Umbilical cord (tissue), 1 donor: ENCODE measurements at regions not wholly inside any gene's neighbourhood (a gene's known extent, or its start where the extent isn't known, plus 50 kb on each side); places are given as distances from the start of the nearest gene placed in this dataset.

ENCODE experiments used
- DNase-seq: peaks from one replicate; pipeline ENCODE4 v3.0.0-alpha.2; 2015; ENCODE audit warnings: low spot score

DNA sequence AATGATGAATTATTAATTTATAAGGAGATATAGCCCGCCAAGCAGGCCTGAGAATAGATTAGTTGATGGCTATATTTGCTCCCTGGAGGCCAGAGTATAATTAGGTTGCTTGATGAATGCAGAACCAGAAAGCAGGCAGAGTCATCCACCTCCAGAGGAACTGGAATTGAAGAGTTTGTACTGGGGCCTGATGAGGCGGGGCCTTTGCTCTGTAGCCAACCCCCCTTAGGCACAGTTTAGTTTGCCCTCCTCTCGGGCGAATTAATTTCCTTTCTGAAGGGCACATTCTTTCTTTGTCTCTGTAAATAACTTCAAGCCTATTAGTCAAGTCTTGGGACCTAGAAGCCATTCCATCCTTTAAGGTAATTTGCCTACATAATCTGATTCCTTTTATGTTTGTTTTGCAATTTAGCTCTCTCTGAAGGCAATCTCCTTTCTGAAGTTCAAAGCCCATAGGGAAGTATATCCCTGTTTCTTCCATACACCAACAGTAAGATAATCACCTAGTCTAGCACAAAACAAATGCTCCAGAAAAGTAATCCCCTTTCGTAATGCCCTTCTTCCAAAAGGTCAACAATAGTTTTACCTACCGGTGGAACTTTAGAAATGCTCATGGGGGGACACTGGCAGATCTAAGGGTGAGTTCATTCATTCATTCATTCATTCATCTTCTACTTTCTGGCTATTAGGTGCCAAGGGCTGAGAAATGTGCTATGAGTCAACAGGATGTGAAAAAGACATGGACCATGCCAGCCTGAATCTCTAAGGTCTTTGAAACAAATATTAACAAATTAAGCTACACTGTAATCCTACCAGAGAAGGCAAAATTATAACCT, 84.8 kb upstream of the NUDT4 start:
- DNase-seq, result no peak

DNA sequence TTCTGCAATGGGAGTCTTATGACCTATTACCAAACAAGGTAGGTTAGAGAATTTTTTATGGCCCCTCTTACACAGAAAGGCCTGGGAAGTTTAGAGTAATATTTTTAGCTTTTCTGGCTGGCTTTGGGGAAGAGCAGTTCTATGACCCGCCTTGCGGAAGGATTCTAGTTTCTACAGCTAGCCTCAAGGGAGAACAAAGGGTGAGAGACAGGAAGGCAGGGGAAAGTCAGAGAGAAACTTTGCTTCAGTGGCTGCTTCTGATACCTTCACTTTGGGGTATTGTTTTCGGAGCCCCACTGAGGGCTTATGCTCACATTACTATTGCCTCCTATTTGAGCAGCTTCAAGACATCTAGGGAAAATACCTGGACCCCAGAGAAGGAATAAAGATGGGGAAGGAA, 80.7 kb upstream of the NUDT4 start:
- DNase-seq, result peak; percentile 28

DNA sequence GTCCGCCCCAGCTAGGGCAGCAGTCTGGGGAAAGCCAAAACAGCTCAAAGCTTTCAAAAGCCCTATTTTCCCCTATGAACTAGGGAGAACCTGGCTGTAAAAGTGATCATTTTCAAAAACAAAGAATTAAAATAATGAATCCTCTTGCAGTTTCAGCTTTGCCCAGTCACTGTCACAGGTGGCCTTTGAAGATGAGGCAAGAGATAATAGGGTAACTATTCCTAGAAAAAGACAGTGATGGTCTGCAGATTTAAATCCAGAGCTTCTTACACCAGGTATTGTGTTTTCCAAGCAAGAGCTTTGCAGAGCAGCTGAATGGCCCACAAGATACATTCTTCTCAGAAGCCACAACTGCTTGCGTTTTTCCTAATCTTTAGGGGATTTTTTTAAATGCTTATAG, 80.2 kb upstream of the NUDT4 start:
- no peak for DNase-seq

DNA sequence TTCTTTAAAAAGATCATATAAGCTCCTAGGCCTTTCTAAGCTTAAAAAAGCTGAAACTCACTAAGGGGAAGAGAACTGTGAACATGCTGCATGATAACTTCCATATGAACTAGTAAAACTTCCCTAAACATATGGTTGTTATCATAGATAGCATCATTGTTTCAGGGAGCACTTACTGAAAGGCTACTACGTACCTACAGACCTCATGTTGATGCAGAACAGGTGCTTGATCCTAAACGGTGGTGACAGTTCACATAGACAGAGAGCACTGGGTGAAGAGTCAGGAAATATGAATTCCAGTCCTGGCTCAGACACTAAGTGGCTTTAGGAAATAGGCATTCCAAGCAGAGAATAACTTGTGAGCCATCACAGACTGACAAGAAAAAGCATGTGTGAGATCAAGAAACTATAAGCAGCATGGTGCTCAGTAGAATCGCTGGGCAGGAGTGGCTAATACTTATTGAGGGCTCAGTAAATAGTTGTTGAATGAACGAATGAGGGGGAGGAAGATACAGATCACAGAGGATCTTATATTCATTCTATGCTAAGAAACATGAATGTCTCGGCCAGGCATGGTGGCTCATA, 78.4 kb upstream of the NUDT4 start:
- peak; percentile 87 for DNase-seq

DNA sequence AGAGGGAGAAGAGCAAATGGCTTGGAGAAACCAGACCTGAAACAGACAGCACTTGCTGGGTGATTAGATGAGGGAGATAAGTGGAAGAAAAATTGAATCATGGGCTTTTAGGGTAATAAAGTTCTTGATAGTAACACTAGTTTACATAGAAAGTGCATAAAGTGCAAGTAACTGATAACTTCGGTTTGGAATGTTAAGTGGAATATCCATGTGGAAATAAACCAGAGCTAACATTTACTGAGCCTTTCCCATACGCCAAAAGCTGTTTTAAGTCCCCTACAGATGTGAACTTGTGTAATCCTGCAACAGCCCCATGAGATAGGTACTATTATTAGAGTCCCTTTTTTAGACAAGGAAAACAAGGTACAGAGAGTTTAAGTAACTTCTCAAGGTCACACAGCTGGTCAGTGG, 77.1 kb upstream of the NUDT4 start:
- DNase-seq, result peak; percentile 96

DNA sequence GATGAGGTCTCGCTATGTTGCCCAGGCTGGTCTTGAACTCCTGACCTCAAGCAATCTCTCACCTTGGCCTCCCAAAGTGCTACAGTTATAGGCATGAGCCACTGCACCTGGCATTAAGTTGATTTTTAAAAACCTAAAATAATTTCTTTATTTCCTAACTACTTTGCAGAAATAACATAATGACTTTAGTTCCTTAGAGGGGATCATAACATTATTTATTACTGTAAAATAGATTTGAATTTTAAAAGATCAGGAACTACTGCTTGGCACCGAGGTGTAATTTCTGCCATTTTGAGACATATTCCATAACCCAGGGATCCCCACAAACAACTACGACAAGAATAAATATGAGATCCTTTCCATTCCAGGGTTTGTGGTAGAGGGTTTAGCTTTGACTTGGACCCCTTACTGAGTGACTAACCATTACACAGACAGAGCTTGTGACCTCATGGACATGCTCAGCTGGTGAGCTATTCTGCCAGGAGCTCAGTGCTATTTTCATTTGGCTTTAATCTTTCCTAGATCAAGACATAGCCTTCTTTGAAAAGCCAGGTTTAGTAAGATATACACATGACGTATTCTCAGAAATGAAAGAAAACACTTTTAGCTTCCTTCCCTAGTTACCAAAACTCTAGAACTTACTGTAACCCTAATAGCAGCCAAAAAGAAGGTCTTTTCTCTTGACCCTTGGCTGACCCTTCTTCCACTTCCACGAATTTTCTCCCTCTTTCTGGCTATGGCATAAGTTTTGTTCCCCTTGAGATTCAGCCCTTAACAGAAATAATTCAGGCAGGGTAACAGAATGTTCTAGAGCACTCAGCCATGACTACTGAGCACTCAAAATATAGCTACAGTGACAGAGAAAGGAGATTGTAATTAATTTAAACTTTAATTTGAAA, 75.1 kb upstream of the NUDT4 start:
- peak; percentile 86 for DNase-seq

DNA sequence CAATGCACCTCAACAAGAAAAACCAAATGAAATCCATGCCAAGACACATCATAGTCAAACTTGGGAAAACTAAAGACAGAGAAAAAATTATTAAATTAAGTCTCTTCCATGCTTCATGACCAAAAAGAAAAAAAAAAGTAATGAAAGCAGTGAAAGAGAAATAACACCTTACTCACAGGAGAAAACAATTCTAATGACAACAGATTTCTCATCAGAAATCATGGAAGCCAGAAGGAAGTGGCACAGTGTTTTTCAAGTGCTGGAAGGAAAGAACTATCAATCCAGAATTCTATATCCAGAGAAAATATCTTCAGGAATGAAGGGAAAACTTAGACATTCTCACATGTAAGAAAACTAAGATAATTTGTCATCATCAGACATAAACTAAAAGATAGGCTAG, 71.1 kb upstream of the NUDT4 start:
- DNase-seq, result no peak

DNA sequence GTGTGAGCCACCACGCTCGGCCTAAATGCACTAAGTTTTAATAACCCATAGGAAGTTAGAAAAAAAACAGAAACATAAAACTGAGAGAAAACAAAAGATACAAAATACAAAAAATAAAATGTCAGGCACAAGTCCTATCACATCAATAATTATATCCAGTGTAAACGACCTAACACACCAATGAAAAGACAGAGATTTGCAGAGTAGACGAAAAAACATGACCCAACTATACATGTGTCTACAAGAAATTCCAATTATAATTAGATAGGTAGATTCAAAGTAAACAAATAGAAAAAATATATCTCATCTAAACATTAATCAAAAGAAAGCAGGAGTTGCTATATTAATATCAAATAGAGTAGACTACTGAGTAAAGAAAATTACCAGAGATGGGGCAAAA, 69.4 kb upstream of the NUDT4 start:
- no peak for DNase-seq

DNA sequence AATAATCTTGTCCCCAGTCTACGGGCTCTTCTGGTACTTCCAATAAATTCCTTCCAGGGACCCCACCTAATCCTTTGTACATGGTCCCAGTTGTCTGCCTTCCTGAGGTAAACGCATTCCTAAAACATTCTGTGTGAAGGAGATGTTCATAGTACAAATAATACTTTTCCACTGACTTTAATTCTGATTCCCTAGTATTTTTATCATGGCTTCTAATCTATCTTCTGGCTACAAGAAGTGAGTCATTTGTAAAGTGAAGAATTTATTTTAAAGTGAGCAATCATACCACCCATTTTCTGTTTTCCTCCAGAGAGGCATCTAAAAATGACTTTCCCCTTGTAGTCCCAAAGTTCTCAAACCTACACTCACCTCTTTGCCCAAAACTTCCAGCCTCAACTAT, 65.9 kb upstream of the NUDT4 start:
- no peak for DNase-seq

DNA sequence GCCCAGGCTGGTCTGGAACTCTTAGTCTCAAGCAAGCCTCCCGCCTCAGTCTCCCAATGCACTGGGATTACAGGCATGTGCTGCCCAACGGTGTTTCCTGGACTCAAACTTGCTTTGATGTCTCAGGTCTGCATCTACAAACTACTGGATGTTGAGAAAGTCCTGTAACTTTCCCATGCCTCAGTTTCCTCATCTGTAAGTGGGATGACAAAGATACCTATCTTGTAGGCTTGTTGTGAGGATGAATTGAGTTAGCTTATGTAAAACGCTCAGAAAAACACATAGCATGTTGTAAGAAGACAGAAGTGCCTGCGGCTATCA, 63.6 kb upstream of the NUDT4 start:
- DNase-seq, result no peak

DNA sequence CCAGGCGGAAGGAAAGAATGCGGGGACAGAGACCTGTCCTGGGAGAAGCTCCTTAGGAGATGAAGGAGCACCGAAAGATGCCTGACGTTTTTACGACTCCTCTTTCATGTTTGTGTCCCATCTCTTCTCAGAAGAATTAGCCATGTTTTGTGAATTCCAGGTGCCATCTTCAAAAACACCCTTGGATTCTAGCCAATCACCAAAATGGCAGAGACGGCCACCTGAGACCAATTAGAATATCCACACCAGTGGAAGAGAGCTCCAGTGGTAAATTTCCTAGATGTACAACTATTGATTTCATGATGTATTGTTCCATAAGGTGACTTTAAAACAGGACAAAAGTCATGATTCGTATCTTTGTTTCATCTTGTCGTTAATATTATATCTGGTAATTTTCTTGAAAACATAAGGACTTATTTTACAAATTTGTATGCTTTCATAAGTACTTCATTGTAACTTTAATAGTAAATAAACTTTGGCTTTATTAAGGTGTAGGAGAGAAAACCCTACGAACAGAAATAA, 62.3 kb upstream of the NUDT4 start:
- DNase-seq, result no peak

DNA sequence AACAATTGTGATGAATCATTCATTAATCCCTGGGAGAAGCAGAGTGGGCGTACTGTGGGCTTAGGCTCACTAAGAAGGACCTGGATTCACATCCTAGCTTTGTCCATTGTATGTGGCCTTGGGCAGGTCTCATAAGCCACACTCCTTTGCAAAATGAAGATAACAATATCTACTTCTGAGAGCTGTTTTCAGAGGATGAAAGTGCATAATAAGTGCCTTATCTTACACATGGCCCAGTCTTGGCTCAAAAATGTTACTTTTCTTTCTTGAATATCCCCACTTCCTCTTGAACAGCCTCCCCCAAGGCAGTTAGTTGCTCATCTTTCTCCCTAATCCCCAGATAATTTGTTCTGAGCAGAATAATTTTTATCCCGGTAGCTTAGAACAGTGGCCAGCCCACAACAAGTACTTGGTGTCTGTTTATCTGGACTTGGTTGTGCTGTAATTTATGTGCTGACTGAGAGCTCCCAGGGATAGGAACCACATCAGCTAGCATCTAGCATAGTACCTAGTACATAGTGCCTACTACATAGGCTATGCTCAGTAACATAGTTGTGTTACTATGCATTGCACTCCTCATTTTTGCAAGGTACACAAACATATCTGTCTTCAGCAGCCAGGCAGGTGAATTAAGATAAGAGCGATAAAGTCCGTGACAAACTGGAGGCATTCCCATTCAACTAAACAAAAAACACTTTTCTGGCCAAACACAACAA, 61.7 kb upstream of the NUDT4 start:
- peak; percentile 90 for DNase-seq

DNA sequence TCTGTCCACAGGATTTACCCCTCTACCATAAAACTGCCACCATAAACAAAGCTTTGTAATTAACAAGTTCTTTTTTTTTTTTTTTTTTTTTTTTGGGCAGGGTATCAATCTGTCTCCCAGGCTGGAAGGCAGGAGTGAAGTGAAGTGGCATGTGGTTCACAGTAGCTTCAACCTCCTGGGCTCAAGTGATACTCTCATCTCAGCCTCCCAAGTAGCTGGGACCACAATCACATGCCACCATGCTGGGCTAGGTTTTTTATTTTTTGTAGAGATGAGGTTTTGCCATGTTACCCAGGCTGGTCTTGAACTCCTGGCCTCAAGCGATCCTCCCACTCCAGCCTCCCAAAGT, 61.1 kb upstream of the NUDT4 start:
- DNase-seq, result no peak

DNA sequence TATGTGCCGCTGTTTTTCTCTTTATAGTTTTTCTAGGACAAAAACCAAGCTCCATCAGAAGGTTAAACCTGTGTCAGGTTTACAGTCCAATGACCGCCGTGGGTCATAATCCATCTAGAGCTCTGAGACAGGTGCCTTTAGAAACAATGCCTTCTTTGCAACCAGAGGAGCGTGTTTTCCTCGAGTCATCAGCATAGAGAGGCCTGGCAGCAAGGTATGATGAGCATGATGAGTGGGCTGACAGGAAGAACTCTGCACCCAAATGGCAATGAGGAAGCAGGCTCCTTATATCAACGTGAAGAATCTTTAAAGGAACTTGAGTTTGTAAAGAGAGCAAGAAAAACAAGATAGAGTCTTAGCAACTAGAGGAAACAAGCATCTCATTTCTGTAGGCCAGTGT, 60.5 kb upstream of the NUDT4 start:
- DNase-seq, result peak; percentile 43

DNA sequence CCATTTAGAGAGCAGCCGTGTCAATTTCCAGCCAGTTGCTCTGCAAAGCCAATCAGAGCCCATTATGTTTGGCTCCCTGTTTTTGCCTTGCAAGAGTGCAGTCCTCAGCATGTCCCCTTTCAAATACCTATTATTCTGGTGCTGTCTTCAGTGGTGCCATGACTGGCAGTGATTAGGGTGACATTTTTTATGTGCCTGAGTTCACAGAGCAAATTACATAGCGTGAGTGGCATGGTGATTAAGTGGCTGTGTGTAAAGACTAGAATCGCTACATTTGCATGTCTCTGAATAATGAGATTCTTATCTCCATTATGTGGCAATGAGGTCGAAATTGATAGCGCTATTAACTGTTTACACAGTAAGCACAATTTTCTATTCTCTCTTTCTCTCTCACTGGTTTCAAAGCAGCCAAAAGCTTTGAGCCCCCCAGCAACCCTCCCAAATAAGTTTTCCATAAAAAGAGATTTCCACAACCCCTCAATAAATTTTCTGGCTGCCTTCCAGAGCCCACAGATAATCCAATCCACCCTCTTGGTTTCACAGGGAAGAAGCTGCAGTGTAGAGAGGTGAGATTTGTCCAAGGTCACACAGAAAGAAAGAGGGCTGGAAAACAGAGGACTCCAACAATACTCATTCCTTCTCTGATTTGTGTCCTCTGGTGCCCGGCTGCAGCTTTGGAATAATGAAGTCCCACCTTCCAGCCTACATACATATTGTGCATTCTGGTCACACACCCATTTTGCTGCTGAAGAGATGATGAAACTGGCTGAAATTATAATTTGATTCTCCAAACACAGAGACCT, 58.8 kb upstream of the NUDT4 start:
- DNase-seq, result no peak

DNA sequence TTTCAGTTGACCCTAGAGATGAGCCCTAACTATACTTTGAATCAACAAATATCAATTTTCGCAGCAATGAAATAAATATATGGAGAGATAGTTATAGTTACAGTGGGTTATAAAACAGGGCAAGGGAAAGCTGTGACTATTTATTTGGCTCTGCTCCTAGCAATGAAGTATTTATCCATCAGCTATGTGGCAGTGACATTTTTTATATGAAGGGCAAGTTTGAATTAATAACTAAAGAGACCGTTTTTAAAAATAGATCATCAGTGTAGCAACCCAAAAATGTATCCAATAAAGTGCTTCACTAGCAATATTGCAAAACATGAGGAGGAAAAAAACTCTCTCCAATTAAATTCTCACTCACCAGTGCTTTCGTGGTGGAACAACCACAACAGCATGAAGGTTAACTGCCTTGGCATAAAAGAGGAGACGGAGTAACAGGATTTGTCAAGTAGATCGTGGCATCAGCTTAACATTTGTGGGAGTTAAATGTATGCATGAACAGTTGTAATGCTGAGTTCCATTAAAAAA, 58.1 kb upstream of the NUDT4 start:
- no peak for DNase-seq

DNA sequence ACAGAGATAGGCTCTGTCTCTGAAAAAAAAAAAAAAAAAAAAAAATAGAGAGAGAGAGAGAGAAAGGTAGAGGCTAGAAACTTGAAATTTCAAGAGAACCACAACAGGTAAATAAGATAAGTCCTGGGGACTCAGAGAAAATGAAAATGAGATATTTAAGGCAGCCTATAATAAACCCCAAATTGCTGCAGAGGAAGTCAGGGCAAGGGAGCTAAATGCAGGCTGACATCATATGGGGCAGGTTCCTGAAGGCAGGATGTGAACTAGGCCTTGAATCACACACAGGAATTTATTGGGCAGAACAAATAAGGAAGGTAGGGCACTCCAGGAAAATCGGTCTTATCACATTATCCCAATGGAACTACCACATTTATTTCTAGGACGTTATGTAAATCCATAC, 54.9 kb upstream of the NUDT4 start:
- no peak for DNase-seq

DNA sequence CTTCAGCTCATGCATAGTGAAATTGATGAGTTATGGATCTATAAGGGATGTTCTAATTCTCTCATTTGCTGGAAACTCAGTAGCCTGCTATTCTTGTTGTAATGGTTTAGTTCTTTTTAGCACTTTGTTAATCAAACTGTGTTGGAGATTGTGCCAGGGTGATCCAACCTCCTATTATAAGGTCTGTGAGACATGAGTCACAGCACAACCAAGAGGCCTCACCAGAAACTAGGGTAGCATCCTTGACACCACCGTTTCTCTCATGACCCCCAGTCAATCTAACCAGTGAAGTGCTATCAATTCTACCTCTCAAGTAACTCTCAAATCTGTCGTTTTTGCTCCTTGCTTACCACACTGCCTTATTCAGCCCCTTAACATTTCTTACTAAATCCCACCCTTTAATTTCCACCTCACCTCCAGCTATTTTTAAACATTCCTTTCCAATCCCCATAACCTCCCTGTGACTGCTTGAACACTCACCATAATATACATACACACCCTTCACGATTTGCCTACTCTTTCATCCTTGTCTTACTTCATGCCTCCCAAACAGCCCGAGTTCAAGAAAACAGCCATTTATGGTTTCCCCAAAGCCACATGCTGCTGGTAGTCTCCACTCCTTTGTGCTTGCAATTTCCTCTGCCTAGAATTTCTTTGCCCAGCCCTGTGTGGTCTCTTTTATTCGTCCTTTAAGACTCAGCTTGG, 53.9 kb upstream of the NUDT4 start:
- no peak for DNase-seq

DNA sequence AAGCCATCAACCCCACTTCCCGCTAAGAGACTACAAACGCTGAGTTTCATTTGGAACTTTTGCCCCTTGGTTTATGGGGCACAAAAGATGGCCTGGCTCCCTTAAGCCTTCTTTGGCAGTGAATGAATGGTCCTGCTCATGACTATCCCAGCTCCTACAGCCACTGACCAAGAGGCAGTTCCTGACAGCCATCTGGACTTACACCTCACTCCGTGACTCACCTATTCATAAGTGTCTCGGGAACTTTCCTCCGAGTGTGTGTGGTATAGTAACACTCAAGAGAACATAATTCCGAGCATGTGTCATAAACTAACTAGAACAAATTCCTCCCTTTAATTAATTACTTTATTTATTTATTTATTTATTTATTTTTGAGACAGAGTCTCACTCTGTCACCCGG, 51.9 kb upstream of the NUDT4 start:
- no peak for DNase-seq
